OCI-LY1 (cell line): ENCODE measurements at regions not wholly inside any gene's neighbourhood (a gene's known extent, or its start where the extent isn't known, plus 50 kb on each side); places are given as distances from the start of the nearest gene placed in this dataset.

Experiments
- CTCF ChIP-seq: fragments of 200-600 bp; sonication (generic), shearing (Covaris generic); IDR thresholded peaks from 2 replicates; pipeline ENCODE4 v1.5.1; 2017; ENCODE audit warnings: mild to moderate bottlenecking, antibody characterized with exemption, low read length, moderate library complexity, mixed read lengths
- EZH2 ChIP-seq: fragments of 200-600 bp; sonication (generic), shearing (Covaris generic); IDR thresholded peaks from 2 replicates; pipeline ENCODE4 v1.8.0; 2017; ENCODE audit warnings: borderline replicate concordance, mixed run types, mild to moderate bottlenecking, antibody characterized with exemption, low read length, moderate library complexity, mixed read lengths

GRCh38 chr6:120468486-120468885, 865.8 kb downstream of the TBC1D32 start:
- TF ChIP-seq CTCF (no peak), EZH2 (no peak)
